ENCODE measurements at regions not wholly inside any gene's neighbourhood (a gene's known extent, or its start where the extent isn't known, plus 50 kb on each side); places are given as distances from the start of the nearest gene placed in this dataset.

- no peak overlapping the region for H2AFZ ChIP-seq (ENCODE audit: low read length)
- no peaks in the 10 kb centered on the region for H3K79me2 ChIP-seq (ENCODE audit: insufficient read depth, low read length)
These were observed 192.4 kb downstream of the ANXA1 start for GRCh38 chr9:73344060-73344459.

GRCh38 chr9:73347123-73347522 is 195.5 kb downstream of the ANXA1 start:
- Histone ChIP-seq H3F3A (ENCODE audit: insufficient read depth, low read length) (no peaks in the 10 kb centered on the region), H3K9me3 (ENCODE audit: low read length) (no peaks in the 10 kb centered on the region), H3K4me3 (ENCODE audit: low read depth, low read length, poor library complexity, severe bottlenecking) (no peak overlapping the region), H3K4me1 (ENCODE audit: insufficient read depth, low read length, severe bottlenecking) (no peaks in the 10 kb centered on the region), H3K36me3 (ENCODE audit: insufficient read depth, low read length) (no peaks in the 10 kb centered on the region), H3K4me2 (ENCODE audit: low read length) (no peak overlapping the region), H2AFZ (ENCODE audit: low read length) (no peak overlapping the region), H3K79me2 (ENCODE audit: insufficient read depth, low read length) (no peaks in the 10 kb centered on the region), H3K27ac (ENCODE audit: low read depth, low read length, poor library complexity, severe bottlenecking) (no peak overlapping the region), H3K9me2 (ENCODE audit: low read depth, low read length) (no peaks in the 10 kb centered on the region), H4K20me1 (ENCODE audit: insufficient read depth, low read length) (no peaks in the 10 kb centered on the region), H3K9ac (ENCODE audit: low read length) (no peak overlapping the region), H3K27me3 (ENCODE audit: insufficient read depth, low read length) (no peaks in the 10 kb centered on the region)
- TF ChIP-seq CTCF (IDR thresholded peaks at IDR 0.05; ENCODE audit: low read length), result no peak
- TF ChIP-seq EZH2 (IDR thresholded peaks at IDR 0.05; ENCODE audit: borderline replicate concordance, low read length), result no peak

More at GRCh38 chr9:73344060-73344459, 192.4 kb downstream of the ANXA1 start:
- Histone ChIP-seq H3K9me2 (ENCODE audit: low read depth, low read length) (no peaks in the 10 kb centered on the region), H4K20me1 (ENCODE audit: insufficient read depth, low read length) (no peaks in the 10 kb centered on the region), H3K9ac (ENCODE audit: low read length) (no peak overlapping the region), H3K36me3 (ENCODE audit: insufficient read depth, low read length) (no peaks in the 10 kb centered on the region), H3K27me3 (ENCODE audit: insufficient read depth, low read length) (no peaks in the 10 kb centered on the region), H3K4me3 (ENCODE audit: low read depth, low read length, poor library complexity, severe bottlenecking) (no peak overlapping the region), H3K4me1 (ENCODE audit: insufficient read depth, low read length, severe bottlenecking) (no peaks in the 10 kb centered on the region), H3K4me2 (ENCODE audit: low read length) (no peak overlapping the region), H3K27ac (ENCODE audit: low read depth, low read length, poor library complexity, severe bottlenecking) (no peak overlapping the region), H3K9me3 (ENCODE audit: low read length) (no peaks in the 10 kb centered on the region), H3F3A (ENCODE audit: insufficient read depth, low read length) (no peaks in the 10 kb centered on the region)
- TF ChIP-seq CTCF (IDR thresholded peaks at IDR 0.05; ENCODE audit: low read length), result no peak
- no peak for TF ChIP-seq EZH2 (IDR thresholded peaks at IDR 0.05; ENCODE audit: borderline replicate concordance, low read length)

GRCh38 chr9:73347720-73348119 is 196.1 kb downstream of the ANXA1 start:
- Histone ChIP-seq H3K79me2 (ENCODE audit: insufficient read depth, low read length) (no peaks in the 10 kb centered on the region), H3K27ac (ENCODE audit: low read depth, low read length, poor library complexity, severe bottlenecking) (no peak overlapping the region), H3F3A (ENCODE audit: insufficient read depth, low read length) (no peaks in the 10 kb centered on the region), H4K20me1 (ENCODE audit: insufficient read depth, low read length) (no peaks in the 10 kb centered on the region), H2AFZ (ENCODE audit: low read length) (no peak overlapping the region), H3K9ac (ENCODE audit: low read length) (no peak overlapping the region), H3K4me1 (ENCODE audit: insufficient read depth, low read length, severe bottlenecking) (no peaks in the 10 kb centered on the region), H3K4me3 (ENCODE audit: low read depth, low read length, poor library complexity, severe bottlenecking) (no peak overlapping the region), H3K27me3 (ENCODE audit: insufficient read depth, low read length) (no peaks in the 10 kb centered on the region), H3K4me2 (ENCODE audit: low read length) (no peak overlapping the region), H3K9me3 (ENCODE audit: low read length) (no peaks in the 10 kb centered on the region), H3K36me3 (ENCODE audit: insufficient read depth, low read length) (no peaks in the 10 kb centered on the region), H3K9me2 (ENCODE audit: low read depth, low read length) (no peaks in the 10 kb centered on the region)
- TF ChIP-seq CTCF (IDR thresholded peaks at IDR 0.05; ENCODE audit: low read length), result no peak
- no peak for TF ChIP-seq EZH2 (IDR thresholded peaks at IDR 0.05; ENCODE audit: borderline replicate concordance, low read length)
